ENCODE measurements at regions not wholly inside any gene's neighbourhood (a gene's known extent, or its start where the extent isn't known, plus 50 kb on each side); places are given as distances from the start of the nearest gene placed in this dataset.

DNA sequence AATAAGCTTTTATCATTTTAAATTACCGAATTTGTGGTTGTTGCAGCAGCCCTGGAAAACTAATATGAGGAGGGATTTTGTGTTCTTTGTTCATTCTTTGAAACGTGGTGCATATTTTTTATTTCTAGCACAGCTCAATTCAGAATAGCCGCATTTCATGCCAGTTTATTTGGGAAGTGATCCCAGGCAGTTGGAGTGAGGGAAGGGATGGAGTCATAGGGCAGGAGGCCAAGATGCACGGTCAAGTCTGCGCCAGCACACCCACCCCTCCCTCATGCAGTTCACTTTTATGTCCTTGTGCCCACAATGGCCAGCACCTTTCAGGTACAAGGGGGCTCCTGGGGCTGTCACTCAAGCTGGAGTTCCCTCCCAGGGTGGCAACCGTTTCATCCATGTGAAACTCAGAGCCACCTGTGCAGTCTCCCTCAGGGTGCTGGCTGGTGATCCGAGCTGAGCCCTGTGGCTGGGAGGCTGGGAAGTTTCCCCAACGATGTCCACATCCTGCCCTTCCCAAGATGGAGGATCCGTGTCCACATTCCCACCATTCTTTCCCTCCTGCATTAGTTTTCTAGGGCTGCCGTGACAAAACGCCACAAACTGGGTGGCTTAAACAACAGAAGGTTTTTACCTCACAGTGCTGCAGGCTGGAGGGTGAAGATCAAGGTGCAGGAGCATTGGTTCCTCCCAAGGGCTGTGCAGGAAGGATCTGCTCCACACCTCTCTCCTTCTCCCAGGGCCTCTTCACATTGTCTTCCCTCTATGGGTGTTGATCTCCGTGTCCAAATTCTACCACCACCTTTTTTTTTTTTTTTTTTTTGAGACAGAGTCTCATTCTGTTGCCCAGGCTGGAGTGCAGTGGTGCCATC is 68.5 kb upstream of the ITGA6 start:
- DNase-seq (ENCODE audit: low read depth in 2 of 2): no peak

DNA sequence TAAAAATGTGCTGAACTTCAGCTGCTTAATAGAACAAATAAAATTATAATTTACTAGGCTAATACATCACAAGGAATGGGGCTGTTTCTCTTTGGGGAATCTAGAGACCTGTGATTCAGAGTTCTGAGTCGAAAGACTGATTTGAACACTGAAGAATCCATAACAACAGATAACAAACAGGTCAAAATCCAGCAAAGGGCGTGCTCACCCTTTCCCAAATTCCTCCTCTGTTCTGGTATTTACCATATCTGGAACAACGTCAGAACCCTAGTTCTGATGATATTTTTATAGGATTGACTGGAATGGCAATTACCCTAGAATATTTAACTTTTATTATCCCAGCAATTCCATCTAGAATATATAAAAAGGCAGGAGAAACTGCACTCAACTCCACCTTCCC is 66.0 kb upstream of the ITGA6 start:
- no peak for DNase-seq (ENCODE audit: low read depth in 2 of 2)

DNA sequence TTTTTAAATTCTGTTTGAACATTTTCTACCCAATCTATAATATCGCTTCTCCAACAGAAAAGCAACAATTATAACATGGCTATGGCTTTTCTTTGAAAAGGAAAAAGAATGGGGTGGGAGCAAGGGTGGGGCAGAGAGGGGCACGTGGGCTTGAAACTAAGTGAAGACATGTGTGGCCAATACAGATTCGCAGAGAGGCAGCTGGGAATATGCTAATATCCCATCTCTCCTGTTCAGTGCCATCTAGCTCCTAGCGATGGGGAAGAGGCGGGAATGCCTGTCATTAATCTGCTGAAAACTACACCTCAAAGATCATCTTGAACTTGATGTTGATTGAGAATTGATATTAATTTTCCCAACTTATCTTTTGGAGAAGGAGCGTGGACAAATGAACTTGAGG is 65.5 kb upstream of the ITGA6 start:
- DNase-seq (ENCODE audit: low read depth in 2 of 2): no peak

- no peak for DNase-seq (ENCODE audit: low read depth in 2 of 2)
Observed at GRCh38 chr2:172364261-172364660, 63.1 kb upstream of the ITGA6 start.

DNA sequence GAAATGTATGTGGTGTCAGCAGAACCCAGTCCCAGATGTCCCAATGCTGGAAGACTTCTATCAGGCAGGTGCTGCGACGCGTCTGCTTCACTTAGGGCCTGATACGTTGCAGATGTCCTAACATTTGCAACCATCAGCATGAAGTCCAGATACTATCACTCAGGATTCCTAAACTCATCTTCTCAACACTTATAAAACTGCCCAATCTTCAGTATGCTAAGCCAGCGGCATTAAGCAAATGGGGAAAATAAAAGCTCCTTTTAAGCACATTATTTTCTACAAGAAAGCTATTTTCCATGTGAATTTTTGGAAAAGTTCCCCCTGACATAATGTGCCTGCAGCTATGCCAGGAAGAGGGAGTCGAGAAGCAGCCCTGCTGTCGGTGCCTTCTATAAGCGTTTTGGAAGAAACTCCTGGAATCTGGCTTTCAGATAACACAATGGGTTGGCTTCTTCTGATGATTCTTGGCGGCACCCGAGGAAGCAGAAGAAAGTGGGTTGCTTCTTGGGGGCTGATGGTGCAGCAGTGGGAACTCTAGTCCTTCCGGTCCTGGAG is 60.7 kb upstream of the ITGA6 start:
- no peak for DNase-seq (ENCODE audit: low read depth in 2 of 2)

GRCh38 chr2:172370821-172371455 is 56.4 kb upstream of the ITGA6 start:
- DNase-seq (ENCODE audit: low read depth in 2 of 2): no peak

DNA sequence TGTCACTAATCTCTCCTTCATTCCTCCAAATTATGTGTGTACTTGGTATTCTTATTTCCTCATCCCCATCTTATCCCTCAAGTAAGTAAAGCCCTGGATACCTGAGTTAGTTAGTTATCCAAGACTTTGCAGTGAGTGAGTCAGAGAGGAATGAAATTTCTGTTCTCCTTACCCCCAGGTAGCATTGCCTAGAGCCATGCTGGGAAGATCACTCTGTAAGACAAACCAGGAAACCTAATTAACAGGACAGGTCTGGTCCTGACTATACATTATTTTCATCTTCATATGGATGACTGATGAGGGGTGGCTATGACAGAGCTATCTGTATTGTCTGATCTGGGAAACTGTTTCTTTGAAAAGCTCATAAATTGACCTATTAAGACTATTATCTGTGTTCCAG is 55.0 kb upstream of the ITGA6 start:
- no peak for DNase-seq (ENCODE audit: low read depth in 2 of 2)

- DNase-seq (ENCODE audit: low read depth in 2 of 2): no peak
Observed at GRCh38 chr2:172373076-172373475, 54.3 kb upstream of the ITGA6 start.

- DNase-seq (ENCODE audit: low read depth in 2 of 2): no peak
Observed at GRCh38 chr2:172373766-172374165, 53.6 kb upstream of the ITGA6 start.

DNA sequence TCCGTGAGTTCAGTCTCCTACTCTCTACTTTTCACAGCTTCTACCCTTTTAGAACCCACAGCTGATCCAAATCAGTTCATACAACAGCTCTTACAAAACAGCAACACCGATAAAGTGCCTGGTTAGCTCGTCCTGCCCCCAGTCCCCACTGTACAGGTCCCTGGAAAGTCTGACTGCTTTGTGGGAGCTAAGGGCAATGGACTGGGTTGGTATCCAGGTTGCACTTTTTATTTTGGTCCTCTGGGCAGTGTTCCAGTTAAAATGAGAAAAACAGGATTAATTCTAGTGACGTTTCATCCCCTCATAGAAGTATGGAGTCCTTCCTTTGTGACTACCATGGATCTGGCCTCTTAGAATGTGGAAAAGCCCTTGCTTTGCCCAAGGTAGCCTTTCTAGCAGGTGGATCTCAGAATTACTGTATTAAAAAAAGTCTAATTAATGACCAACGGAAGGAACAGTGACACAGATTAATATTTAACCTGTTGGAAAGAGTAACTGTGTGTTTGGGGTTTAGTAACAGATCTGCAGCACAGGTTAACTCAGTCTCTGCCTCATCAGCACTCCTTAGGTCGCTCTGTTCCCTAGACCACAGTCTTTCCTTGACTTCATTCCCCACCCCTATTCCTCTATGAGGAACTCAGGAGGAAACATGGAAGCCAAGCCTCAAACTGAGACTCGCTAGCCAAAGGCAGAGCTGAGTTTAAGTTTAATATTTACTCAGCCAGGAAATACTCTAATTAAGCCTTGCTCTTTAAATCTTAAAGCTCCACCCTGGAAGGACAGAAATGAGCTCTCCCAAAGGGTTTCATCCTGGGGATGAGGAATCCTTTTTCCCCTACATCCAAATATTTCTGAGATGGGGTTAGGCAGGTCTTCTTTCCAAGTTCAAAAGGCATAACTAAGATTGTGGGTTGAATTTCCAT is 52.8 kb upstream of the ITGA6 start:
- DNase-seq (ENCODE audit: low read depth in 2 of 2): no peak

GRCh38 chr2:172375251-172375650 is 52.1 kb upstream of the ITGA6 start:
- no peak for DNase-seq (ENCODE audit: low read depth in 2 of 2)

DNA sequence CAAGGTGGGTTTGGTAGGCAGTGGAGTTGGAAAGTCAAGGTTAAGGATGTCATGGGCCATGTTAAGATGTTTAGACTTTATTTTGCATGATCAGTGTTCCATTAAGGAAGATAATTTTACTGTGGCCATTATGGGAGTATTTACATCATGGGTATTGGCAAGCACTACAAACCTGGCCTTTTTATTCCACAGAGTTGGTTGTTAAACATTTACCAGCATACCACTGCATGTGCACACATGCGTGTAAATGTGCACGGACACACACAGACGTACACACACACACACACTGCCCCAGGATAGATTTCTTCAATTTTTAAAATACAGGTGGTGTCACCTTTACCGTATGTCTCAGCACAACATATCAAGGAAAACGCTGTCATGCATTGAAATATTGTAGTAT is 51.4 kb upstream of the ITGA6 start:
- DNase-seq (ENCODE audit: low read depth in 2 of 2): no peak

DNA sequence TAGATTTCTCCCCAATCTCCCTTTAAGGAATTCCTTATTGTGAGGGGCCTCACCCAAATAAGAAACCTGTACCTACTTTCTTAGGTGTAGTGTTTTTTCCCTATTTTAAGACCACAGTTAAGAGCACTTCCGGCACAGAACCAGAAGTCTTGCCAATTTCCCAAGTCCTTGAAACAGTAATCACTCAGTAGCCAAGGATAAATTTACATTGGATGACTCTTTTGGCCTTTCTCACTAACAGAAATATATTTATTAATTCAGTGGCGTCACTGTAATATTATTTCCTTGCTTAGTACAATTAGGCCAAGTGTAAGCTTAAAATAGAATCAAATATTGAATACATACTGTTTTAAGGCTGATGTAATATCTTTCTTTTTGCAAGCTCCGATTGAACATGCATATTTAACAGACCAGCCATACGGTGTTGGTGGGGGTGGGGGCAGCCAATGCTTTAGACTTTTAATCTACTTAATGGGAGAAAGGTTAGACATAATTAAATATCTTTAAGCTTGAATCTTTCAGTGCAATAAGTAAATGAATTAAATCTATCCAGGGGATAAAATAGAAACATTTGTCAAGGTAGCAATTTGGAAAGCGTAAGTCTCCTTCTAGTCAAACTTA is 50.8 kb upstream of the ITGA6 start:
- no peak for DNase-seq (ENCODE audit: low read depth in 2 of 2)

DNA sequence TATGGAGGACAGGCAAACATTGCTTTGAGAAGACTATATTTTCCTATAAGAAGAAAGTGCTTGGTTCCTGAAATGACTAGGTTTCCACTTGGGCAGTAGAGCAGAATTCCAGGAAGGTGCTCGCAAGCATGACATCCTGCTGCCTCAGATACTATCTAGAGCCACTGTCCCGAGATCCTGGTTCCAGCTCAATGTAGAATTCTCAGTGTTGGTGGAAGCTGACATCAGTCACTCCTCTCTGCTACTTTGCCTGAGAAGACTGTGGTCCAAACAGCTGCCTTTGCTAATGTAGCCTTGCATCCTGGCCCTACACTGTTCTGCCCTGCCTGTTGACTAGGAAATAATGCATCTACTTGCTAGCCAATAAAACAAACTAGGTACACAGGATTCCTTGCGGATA is 50.0 kb upstream of the ITGA6 start:
- DNase-seq (ENCODE audit: low read depth in 2 of 2): no peak
